HG02798 (cell line): ENCODE measurements at regions not wholly inside any gene's neighbourhood (a gene's known extent, or its start where the extent isn't known, plus 50 kb on each side); places are given as distances from the start of the nearest gene placed in this dataset.
A peak's percentile ranks its signal among the peaks of the same experiment; 100 is the strongest.
"Not testable (repeated sequence)": the region's sequence is repeated elsewhere in the genome, so short reads cannot be mapped to it uniquely, and the experiment has no call there.

Experiments used
- ATAC-seq: cut with Tn5 transposase; IDR thresholded peaks from one replicate; pipeline ENCODE4 v1.9.1; 2021; ENCODE audit warnings: mild to moderate bottlenecking; ENCODE audit not compliant: unreplicated experiment, poor library complexity

- ATAC-seq = peak; percentile 61
Observed at GRCh38 chr13:59360108-59360507, 803.6 kb downstream of the DIAPH3 start.

GRCh38 chr13:59360916-59361315 lies 802.8 kb downstream of the DIAPH3 start:
- no peak for ATAC-seq

GRCh38 chr13:59363313-59363712 lies 800.4 kb downstream of the DIAPH3 start:
- ATAC-seq = no peak

GRCh38 chr13:59363947-59364346 lies 799.8 kb downstream of the DIAPH3 start:
- no peak for ATAC-seq

GRCh38 chr13:59364641-59365085 lies 799.1 kb downstream of the DIAPH3 start:
- ATAC-seq = no peak

GRCh38 chr13:59367467-59367866 lies 796.3 kb downstream of the DIAPH3 start:
- ATAC-seq = no peak

GRCh38 chr13:59367904-59368303 lies 795.8 kb downstream of the DIAPH3 start:
- ATAC-seq = no peak

- ATAC-seq = no peak
Observed at GRCh38 chr13:59368693-59369092, 795.0 kb downstream of the DIAPH3 start.

- ATAC-seq = no peak
Observed at GRCh38 chr13:59371229-59371628, 792.5 kb downstream of the DIAPH3 start.

GRCh38 chr13:59373341-59373740 lies 790.4 kb downstream of the DIAPH3 start:
- no peak for ATAC-seq

- ATAC-seq = no peak
Observed at GRCh38 chr13:59374691-59375090, 789.0 kb downstream of the DIAPH3 start.

GRCh38 chr13:59384154-59384553 lies 779.6 kb downstream of the DIAPH3 start:
- no peak for ATAC-seq

GRCh38 chr13:59391696-59392095 lies 772.0 kb downstream of the DIAPH3 start:
- ATAC-seq = peak; percentile 98

GRCh38 chr13:59392328-59392727 lies 771.4 kb downstream of the DIAPH3 start:
- ATAC-seq = no peak

- no peak for ATAC-seq
Observed at GRCh38 chr13:59394496-59394895, 769.2 kb downstream of the DIAPH3 start.

GRCh38 chr13:59398127-59398526 lies 765.6 kb downstream of the DIAPH3 start:
- no peak for ATAC-seq

- ATAC-seq = no peak
Observed at GRCh38 chr13:59398661-59399060, 765.1 kb downstream of the DIAPH3 start.

- no peak for ATAC-seq
Observed at GRCh38 chr13:59399513-59399912, 764.2 kb downstream of the DIAPH3 start.

- ATAC-seq = no peak
Observed at GRCh38 chr13:59404331-59404730, 759.4 kb downstream of the DIAPH3 start.

- not testable (repeated sequence) for ATAC-seq
Observed at GRCh38 chr13:59407251-59407650, 756.5 kb downstream of the DIAPH3 start.

- ATAC-seq = no peak
Observed at GRCh38 chr13:59408738-59409137, 755.0 kb downstream of the DIAPH3 start.

- ATAC-seq = no peak
Observed at GRCh38 chr13:59409211-59409610, 754.5 kb downstream of the DIAPH3 start.

- no peak for ATAC-seq
Observed at GRCh38 chr13:59409634-59410200, 754.0 kb downstream of the DIAPH3 start.
